ENCODE measurements at regions not wholly inside any gene's neighbourhood (a gene's known extent, or its start where the extent isn't known, plus 50 kb on each side); places are given as distances from the start of the nearest gene placed in this dataset.

- Histone ChIP-seq H3K4me3 (no peak overlapping the region), H3K9ac (ENCODE audit: insufficient read depth in 1 of 2, low read depth in 2 of 2, low read length in 2 of 2) (no peak overlapping the region), H3K9me3 (replicated peaks; ENCODE audit: control insufficient read depth, insufficient read depth, low read depth, low read length) (no peaks in the 10 kb centered on the region), H3K36me3 (ENCODE audit: control insufficient read depth, insufficient read depth, low read length) (no peaks in the 10 kb centered on the region), H3K4me2 (ENCODE audit: insufficient read depth, low read length) (no peak overlapping the region), H4K20me1 (replicated peaks; ENCODE audit: control insufficient read depth, insufficient read depth, low read length) (no peaks in the 10 kb centered on the region), H3K4me1 (replicated peaks in 1 of 2; ENCODE audit: control insufficient read depth in 2 of 2, insufficient read depth in 2 of 2, low read length in 2 of 2) (no peaks in the 10 kb centered on the region), H3K9me1 (ENCODE audit: control insufficient read depth, insufficient read depth, low read length) (no peaks in the 10 kb centered on the region), H2AFZ (ENCODE audit: low read depth, low read length) (no peak overlapping the region), H3K27me3 (ENCODE audit: control insufficient read depth in 2 of 2, insufficient read depth in 2 of 2, low read length in 2 of 2) (no peaks in the 10 kb centered on the region), H3K27ac (ENCODE audit: extremely low read depth, low read depth, low read length) (no peak overlapping the region), H3K79me2 (ENCODE audit: control insufficient read depth, insufficient read depth, low read length) (no peaks in the 10 kb centered on the region)
- ATAC-seq (no peak), FAIRE-seq (no peak), DNase-seq (ENCODE audit: extremely low read depth in 1 of 4, low spot score in 3 of 4) (no peak)
- intact Hi-C loops (cut with micrococcal nuclease), result no loop called here
- POLR2A ChIA-PET, result no interaction called here
- no peak for TF ChIP-seq CREB3L1 (IDR thresholded peaks at IDR 0.05; ENCODE audit: borderline replicate concordance, low read depth)
- TF ChIP-seq SREBF2 (CRISPR knock-in tag; IDR thresholded peaks at IDR 0.05), result no peak
- in situ Hi-C loops (cut with MboI), result no loop called here
- CTCF ChIA-PET (ENCODE audit: low intra/inter-chr PET ratio), result no interaction called here
- no TSS peak for BruUV-seq (replicated peaks)
- 0% methylated on average over 2 of the region's 2 CpGs for WGBS (ENCODE audit: insufficient coverage, low coverage, missing lambda C conversion rate)
Observed at GRCh38 chr19:23525276-23525852, 130.1 kb upstream of the ZNF91 start.

GRCh38 chr19:23523863-23524262 lies 128.6 kb upstream of the ZNF91 start:
- no peak overlapping the region for H3K4me2 ChIP-seq (ENCODE audit: insufficient read depth, low read length)
- H3K9me1 ChIP-seq (ENCODE audit: control insufficient read depth, insufficient read depth, low read length), result no peaks in the 10 kb centered on the region
- no peaks in the 10 kb centered on the region for H3K27me3 ChIP-seq (ENCODE audit: control insufficient read depth in 2 of 2, insufficient read depth in 2 of 2, low read length in 2 of 2)
- H3K4me3 ChIP-seq, result no peak overlapping the region
- in situ Hi-C loops (cut with MboI) (no loop called here), intact Hi-C loops (cut with micrococcal nuclease) (no loop called here)
- no peaks in the 10 kb centered on the region for H3K36me3 ChIP-seq (ENCODE audit: control insufficient read depth, insufficient read depth, low read length)
- H2AFZ ChIP-seq (ENCODE audit: low read depth, low read length), result no peak overlapping the region
- no TSS peak for BruUV-seq (replicated peaks)
- H3K4me1 ChIP-seq (replicated peaks in 1 of 2; ENCODE audit: control insufficient read depth in 2 of 2, insufficient read depth in 2 of 2, low read length in 2 of 2), result no peaks in the 10 kb centered on the region
- no peak overlapping the region for H3K9ac ChIP-seq (ENCODE audit: insufficient read depth in 1 of 2, low read depth in 2 of 2, low read length in 2 of 2)
- H3K27ac ChIP-seq (ENCODE audit: extremely low read depth, low read depth, low read length), result no peak overlapping the region
- no peak for FAIRE-seq
- no peak for ATAC-seq
- DNase-seq (ENCODE audit: extremely low read depth in 1 of 4, low spot score in 3 of 4), result no peak
- H4K20me1 ChIP-seq (replicated peaks; ENCODE audit: control insufficient read depth, insufficient read depth, low read length), result no peaks in the 10 kb centered on the region
- ChIA-PET POLR2A (no interaction called here), CTCF (ENCODE audit: low intra/inter-chr PET ratio) (no interaction called here)
- H3K79me2 ChIP-seq (ENCODE audit: control insufficient read depth, insufficient read depth, low read length), result no peaks in the 10 kb centered on the region
- no peaks in the 10 kb centered on the region for H3K9me3 ChIP-seq (replicated peaks; ENCODE audit: control insufficient read depth, insufficient read depth, low read depth, low read length)
- TF ChIP-seq CHD2 (IDR thresholded peaks at IDR 0.05; ENCODE audit: low read depth, low read length) (no peak), ASH1L (IDR thresholded peaks at IDR 0.05; ENCODE audit: borderline replicate concordance, low read depth, partially characterized antibody) (no peak), ETV1 (tag; conservative IDR thresholded peaks at IDR 0.05; ENCODE audit: low read depth) (no peak), MCM3 (IDR thresholded peaks at IDR 0.05) (no peak), ETV6 (IDR thresholded peaks at IDR 0.05; ENCODE audit: borderline replicate concordance in 1 of 2, low read depth in 2 of 2, low read length in 1 of 2) (no peak), ETV6 (CRISPR knock-in tag; IDR thresholded peaks at IDR 0.05; ENCODE audit: borderline replicate concordance) (no peak), RHOXF2B (CRISPR knock-in tag; conservative IDR thresholded peaks at IDR 0.05) (no peak), THRB (CRISPR knock-in tag; conservative IDR thresholded peaks at IDR 0.05) (no peak), ZNF717 (CRISPR knock-in tag; IDR thresholded peaks at IDR 0.05) (no peak), HDAC6 (IDR thresholded peaks at IDR 0.05; ENCODE audit: low read depth, low read length) (no peak), GATAD2A (IDR thresholded peaks at IDR 0.05) (no peak), ZNF175 (CRISPR knock-in tag; IDR thresholded peaks at IDR 0.05; ENCODE audit: low read depth) (no peak), HMG20A (CRISPR knock-in tag; conservative IDR thresholded peaks at IDR 0.05) (no peak), ZNF766 (CRISPR knock-in tag; conservative IDR thresholded peaks at IDR 0.05) (no peak)
